ENCODE measurements at regions not wholly inside any gene's neighbourhood (a gene's known extent, or its start where the extent isn't known, plus 50 kb on each side); places are given as distances from the start of the nearest gene placed in this dataset.

DNA sequence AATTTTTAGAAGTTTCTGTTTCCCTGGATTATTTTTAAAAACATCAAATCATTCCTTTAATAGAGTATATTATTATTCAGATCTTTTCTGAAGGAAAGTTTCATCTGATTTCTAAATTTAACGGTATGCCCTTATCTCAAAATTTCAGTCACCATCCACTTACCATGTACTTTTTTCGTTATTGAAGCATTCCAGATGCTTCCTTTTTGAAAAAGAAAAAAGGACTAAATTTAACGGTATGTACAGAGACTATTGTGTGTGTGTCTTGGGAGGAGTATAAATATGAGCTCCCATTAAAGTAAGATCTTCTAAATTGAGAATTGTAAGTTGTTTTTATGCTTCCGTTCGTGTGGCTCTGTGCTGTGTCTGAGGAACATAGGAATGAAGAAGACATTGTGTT, 517.4 kb upstream of the GOLIM4 start:
- TF ChIP-seq CTCF (IDR thresholded peaks at IDR 0.05) (no peak), POLR2A (IDR thresholded peaks at IDR 0.05) (no peak)

Data from ovary (tissue), 3 donors.